ENCODE measurements at regions not wholly inside any gene's neighbourhood (a gene's known extent, or its start where the extent isn't known, plus 50 kb on each side); places are given as distances from the start of the nearest gene placed in this dataset.

GRCh38 chr4:44093390-44093789 is 355.2 kb downstream of the KCTD8 start:
- TF ChIP-seq, protein P1, sequence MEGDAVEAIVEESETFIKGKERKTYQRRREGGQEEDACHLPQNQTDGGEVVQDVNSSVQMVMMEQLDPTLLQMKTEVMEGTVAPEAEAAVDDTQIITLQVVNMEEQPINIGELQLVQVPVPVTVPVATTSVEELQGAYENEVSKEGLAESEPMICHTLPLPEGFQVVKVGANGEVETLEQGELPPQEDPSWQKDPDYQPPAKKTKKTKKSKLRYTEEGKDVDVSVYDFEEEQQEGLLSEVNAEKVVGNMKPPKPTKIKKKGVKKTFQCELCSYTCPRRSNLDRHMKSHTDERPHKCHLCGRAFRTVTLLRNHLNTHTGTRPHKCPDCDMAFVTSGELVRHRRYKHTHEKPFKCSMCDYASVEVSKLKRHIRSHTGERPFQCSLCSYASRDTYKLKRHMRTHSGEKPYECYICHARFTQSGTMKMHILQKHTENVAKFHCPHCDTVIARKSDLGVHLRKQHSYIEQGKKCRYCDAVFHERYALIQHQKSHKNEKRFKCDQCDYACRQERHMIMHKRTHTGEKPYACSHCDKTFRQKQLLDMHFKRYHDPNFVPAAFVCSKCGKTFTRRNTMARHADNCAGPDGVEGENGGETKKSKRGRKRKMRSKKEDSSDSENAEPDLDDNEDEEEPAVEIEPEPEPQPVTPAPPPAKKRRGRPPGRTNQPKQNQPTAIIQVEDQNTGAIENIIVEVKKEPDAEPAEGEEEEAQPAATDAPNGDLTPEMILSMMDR (optimal IDR thresholded peaks at IDR 0.05 in 1 of 3, IDR thresholded peaks at IDR 0.05 in 1 of 3, conservative IDR thresholded peaks at IDR 0.05 in 1 of 3; ENCODE audit: extremely low read depth in 1 of 3, insufficient read depth in 2 of 3, low read length in 3 of 3): no peak
- TF ChIP-seq EZH2 (IDR thresholded peaks at IDR 0.05; ENCODE audit: low read length): no peak

All from keratinocyte (primary cell).